ENCODE measurements at regions not wholly inside any gene's neighbourhood (a gene's known extent, or its start where the extent isn't known, plus 50 kb on each side); places are given as distances from the start of the nearest gene placed in this dataset.

- H2AFZ ChIP-seq (ENCODE audit: insufficient read depth, low read depth, low read length, poor library complexity, severe bottlenecking) = no peak overlapping the region
- ATAC-seq (ENCODE audit: low read depth) = no peak
- ChIA-PET CTCF (no interaction called here), POLR2A (no interaction called here)
- H3K9me3 ChIP-seq (ENCODE audit: control extremely low read depth in 1 of 3, control insufficient read depth in 2 of 3, insufficient read depth in 1 of 3, low read length in 2 of 3) = no peaks in the 10 kb centered on the region
- no peaks in the 10 kb centered on the region for H3K27me3 ChIP-seq (replicated peaks in 1 of 4; ENCODE audit: control extremely low read depth in 1 of 4, control insufficient read depth in 3 of 4, insufficient read depth in 4 of 4, low read length in 3 of 4)
- H3K4me2 ChIP-seq (replicated peaks; ENCODE audit: low read depth, low read length, poor library complexity, severe bottlenecking) = no peak overlapping the region
- Mint-ChIP-seq H3K27ac (no peak overlapping the region), H3K4me3 (no peak overlapping the region), H3K27me3 (no peaks in the 10 kb centered on the region), H3K4me1 (no peaks in the 10 kb centered on the region), H3K9me3 (ENCODE audit: insufficient read depth) (no peaks in the 10 kb centered on the region)
- H4K20me1 ChIP-seq (ENCODE audit: control insufficient read depth, insufficient read depth, low read length, poor library complexity, severe bottlenecking) = no peaks in the 10 kb centered on the region
- H3K4me1 ChIP-seq (ENCODE audit: control insufficient read depth in 2 of 2, insufficient read depth in 2 of 2, low read length in 2 of 2) = no peaks in the 10 kb centered on the region
- H3K27ac ChIP-seq (ENCODE audit: low read length in 2 of 2) = no peak overlapping the region
- intact Hi-C loops (cut with micrococcal nuclease) = no loop called here
- TF ChIP-seq EZH2 (IDR thresholded peaks at IDR 0.05; ENCODE audit: borderline replicate concordance, insufficient read depth, low read depth, low read length, poor library complexity, severe bottlenecking) (no peak), CTCF (IDR thresholded peaks at IDR 0.05) (no peak)
- 77% methylated on average over 2 of the region's 2 CpGs for WGBS (ENCODE audit: insufficient coverage)
- H3K36me3 ChIP-seq (replicated peaks in 1 of 2; ENCODE audit: control extremely low read depth in 1 of 2, control insufficient read depth in 1 of 2, extremely low read depth in 1 of 2, insufficient read depth in 2 of 2, low read length in 1 of 2) = no peaks in the 10 kb centered on the region
- no peaks in the 10 kb centered on the region for H3K79me2 ChIP-seq (ENCODE audit: control insufficient read depth, insufficient read depth, low read length)
- no peak overlapping the region for H3K4me3 ChIP-seq (ENCODE audit: control extremely low read depth in 1 of 5, extremely low read depth in 1 of 5, insufficient read depth in 1 of 5, low read depth in 2 of 5, low read length in 4 of 5)
- no peak overlapping the region for H3K9ac ChIP-seq (ENCODE audit: low read length)
- no peak for DNase-seq
These were observed 943.8 kb downstream of the NR2F1-AS1 start for GRCh38 chr5:92637247-92637646.

GRCh38 chr5:92635001-92635461 is 946.0 kb downstream of the NR2F1-AS1 start:
- H3K9me3 Mint-ChIP-seq (ENCODE audit: insufficient read depth) = no peaks in the 10 kb centered on the region
- no peaks in the 10 kb centered on the region for H3K27me3 Mint-ChIP-seq
- DNase-seq (no peak), ATAC-seq (ENCODE audit: low read depth) (no peak)
- Histone ChIP-seq H3K27me3 (replicated peaks in 1 of 4; ENCODE audit: control extremely low read depth in 1 of 4, control insufficient read depth in 3 of 4, insufficient read depth in 4 of 4, low read length in 3 of 4) (no peaks in the 10 kb centered on the region), H3K27ac (ENCODE audit: low read length in 2 of 2) (no peak overlapping the region), H4K20me1 (ENCODE audit: control insufficient read depth, insufficient read depth, low read length, poor library complexity, severe bottlenecking) (no peaks in the 10 kb centered on the region), H2AFZ (ENCODE audit: insufficient read depth, low read depth, low read length, poor library complexity, severe bottlenecking) (no peak overlapping the region), H3K9ac (ENCODE audit: low read length) (no peak overlapping the region), H3K4me2 (replicated peaks; ENCODE audit: low read depth, low read length, poor library complexity, severe bottlenecking) (no peak overlapping the region), H3K9me3 (ENCODE audit: control extremely low read depth in 1 of 3, control insufficient read depth in 2 of 3, insufficient read depth in 1 of 3, low read length in 2 of 3) (peaks cover 0 to 3% (median 0%) of the 10 kb centered on the region in 3 donors), H3K79me2 (ENCODE audit: control insufficient read depth, insufficient read depth, low read length) (no peaks in the 10 kb centered on the region), H3K36me3 (replicated peaks in 1 of 2; ENCODE audit: control extremely low read depth in 1 of 2, control insufficient read depth in 1 of 2, extremely low read depth in 1 of 2, insufficient read depth in 2 of 2, low read length in 1 of 2) (no peaks in the 10 kb centered on the region), H3K4me1 (ENCODE audit: control insufficient read depth in 2 of 2, insufficient read depth in 2 of 2, low read length in 2 of 2) (no peaks in the 10 kb centered on the region), H3K4me3 (ENCODE audit: control extremely low read depth in 1 of 5, extremely low read depth in 1 of 5, insufficient read depth in 1 of 5, low read depth in 2 of 5, low read length in 4 of 5) (no peak overlapping the region)
- no peak for TF ChIP-seq EZH2 (IDR thresholded peaks at IDR 0.05; ENCODE audit: borderline replicate concordance, insufficient read depth, low read depth, low read length, poor library complexity, severe bottlenecking)
- no peak for TF ChIP-seq CTCF (IDR thresholded peaks at IDR 0.05)
- H3K4me1 Mint-ChIP-seq = no peaks in the 10 kb centered on the region
- H3K27ac Mint-ChIP-seq = no peak overlapping the region
- H3K4me3 Mint-ChIP-seq = no peak overlapping the region
- CTCF ChIA-PET = no interaction called here
- intact Hi-C loops (cut with micrococcal nuclease) = no loop called here
- POLR2A ChIA-PET = no interaction called here
- 90% methylated on average over 7 of the region's 11 CpGs for WGBS (ENCODE audit: insufficient coverage)

Data from B cell (primary cell).